ENCODE measurements at regions not wholly inside any gene's neighbourhood (a gene's known extent, or its start where the extent isn't known, plus 50 kb on each side); places are given as distances from the start of the nearest gene placed in this dataset.

GRCh38 chr5:1718669-1719068 lies 81.0 kb downstream of the MRPL36 start:
- TF ChIP-seq, protein P1, sequence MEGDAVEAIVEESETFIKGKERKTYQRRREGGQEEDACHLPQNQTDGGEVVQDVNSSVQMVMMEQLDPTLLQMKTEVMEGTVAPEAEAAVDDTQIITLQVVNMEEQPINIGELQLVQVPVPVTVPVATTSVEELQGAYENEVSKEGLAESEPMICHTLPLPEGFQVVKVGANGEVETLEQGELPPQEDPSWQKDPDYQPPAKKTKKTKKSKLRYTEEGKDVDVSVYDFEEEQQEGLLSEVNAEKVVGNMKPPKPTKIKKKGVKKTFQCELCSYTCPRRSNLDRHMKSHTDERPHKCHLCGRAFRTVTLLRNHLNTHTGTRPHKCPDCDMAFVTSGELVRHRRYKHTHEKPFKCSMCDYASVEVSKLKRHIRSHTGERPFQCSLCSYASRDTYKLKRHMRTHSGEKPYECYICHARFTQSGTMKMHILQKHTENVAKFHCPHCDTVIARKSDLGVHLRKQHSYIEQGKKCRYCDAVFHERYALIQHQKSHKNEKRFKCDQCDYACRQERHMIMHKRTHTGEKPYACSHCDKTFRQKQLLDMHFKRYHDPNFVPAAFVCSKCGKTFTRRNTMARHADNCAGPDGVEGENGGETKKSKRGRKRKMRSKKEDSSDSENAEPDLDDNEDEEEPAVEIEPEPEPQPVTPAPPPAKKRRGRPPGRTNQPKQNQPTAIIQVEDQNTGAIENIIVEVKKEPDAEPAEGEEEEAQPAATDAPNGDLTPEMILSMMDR (conservative IDR thresholded peaks at IDR 0.05; ENCODE audit: low read length) = no peak
- TF ChIP-seq EZH2phosphoT487 (IDR thresholded peaks at IDR 0.05; ENCODE audit: borderline replicate concordance, low read depth, low read length) = no peak

Measured in OCI-LY7 (cell line).